GM23338 (cell line): ENCODE measurements at regions not wholly inside any gene's neighbourhood (a gene's known extent, or its start where the extent isn't known, plus 50 kb on each side); places are given as distances from the start of the nearest gene placed in this dataset.

Experiments
- CTCF ChIP-seq, 2 experiments: fragments of 200-600 bp in 1 of 2; sonication (generic) in 1 of 2; conservative IDR thresholded peaks; 2 replicates each; pipeline versions ENCODE4 v1.5.1 to v1.6.1; 2016 to 2017; ENCODE audit warnings: antibody characterized with exemption in 2 of 2, low read depth in 2 of 2, mild to moderate bottlenecking in 2 of 2, moderate library complexity in 1 of 2
- EZH2 ChIP-seq: fragments of 200-600 bp; sonication (generic); IDR thresholded peaks from one replicate; pipeline ENCODE4 v1.8.0; 2017; ENCODE audit warnings: antibody characterized with exemption, mild to moderate bottlenecking, low read depth; ENCODE audit not compliant: unreplicated experiment
- EZH2phosphoT487 ChIP-seq: fragments of 200-600 bp; sonication (generic); IDR thresholded peaks from one replicate; pipeline ENCODE4 v1.8.1; 2018; ENCODE audit warnings: antibody characterized with exemption; ENCODE audit not compliant: unreplicated experiment
- JUNB ChIP-seq: IDR thresholded peaks from one replicate; pipeline ENCODE4 v1.6.1; 2016; ENCODE audit warnings: antibody characterized with exemption; ENCODE audit not compliant: unreplicated experiment
- NANOG ChIP-seq: IDR thresholded peaks from 2 replicates; pipeline ENCODE4 v1.6.1; 2016; ENCODE audit warnings: antibody characterized with exemption, borderline replicate concordance
- POLR2AphosphoS5 ChIP-seq: IDR thresholded peaks from 2 replicates; pipeline ENCODE4 v1.6.1; 2016; ENCODE audit warnings: antibody characterized with exemption, low read depth
- REST ChIP-seq: IDR thresholded peaks from one replicate; pipeline ENCODE4 v1.6.1; 2018; ENCODE audit warnings: antibody characterized with exemption; ENCODE audit not compliant: unreplicated experiment
- ZNF331 ChIP-seq: fragments of 250-450 bp; sonication (Bioruptor Pico); IDR thresholded peaks from 2 replicates; pipeline ENCODE4 v1.5.0; 2020; ENCODE audit warnings: low read depth, mild to moderate bottlenecking, moderate library complexity

GRCh38 chr4:184541907-184542306 lies 67.6 kb upstream of the IRF2 start:
- TF ChIP-seq CTCF (conservative IDR thresholded peaks at IDR 0.05; ENCODE audit: low read depth in 2 of 2) (no peak), EZH2 (no peak), EZH2phosphoT487 (no peak), POLR2AphosphoS5 (no peak), ZNF331 (CRISPR knock-in tag) (no peak), REST (no peak), NANOG (no peak), JUNB (no peak)
